Breast epithelium (tissue), 3 donors: ENCODE measurements at regions not wholly inside any gene's neighbourhood (a gene's known extent, or its start where the extent isn't known, plus 50 kb on each side); places are given as distances from the start of the nearest gene placed in this dataset.

Source experiments
- CTCF ChIP-seq, 3 donors: fragments of 450-650 bp; IDR thresholded peaks; one replicate each; pipeline ENCODE4 v1.5.1; 2016 to 2017; ENCODE audit warnings: antibody characterized with exemption in 3 of 3, mild to moderate bottlenecking in 3 of 3, moderate library complexity in 3 of 3
- POLR2A ChIP-seq: fragments of 450-650 bp; IDR thresholded peaks from one replicate; pipeline ENCODE4 v1.6.1; 2016; ENCODE audit warnings: antibody characterized with exemption, mild to moderate bottlenecking, moderate library complexity

DNA sequence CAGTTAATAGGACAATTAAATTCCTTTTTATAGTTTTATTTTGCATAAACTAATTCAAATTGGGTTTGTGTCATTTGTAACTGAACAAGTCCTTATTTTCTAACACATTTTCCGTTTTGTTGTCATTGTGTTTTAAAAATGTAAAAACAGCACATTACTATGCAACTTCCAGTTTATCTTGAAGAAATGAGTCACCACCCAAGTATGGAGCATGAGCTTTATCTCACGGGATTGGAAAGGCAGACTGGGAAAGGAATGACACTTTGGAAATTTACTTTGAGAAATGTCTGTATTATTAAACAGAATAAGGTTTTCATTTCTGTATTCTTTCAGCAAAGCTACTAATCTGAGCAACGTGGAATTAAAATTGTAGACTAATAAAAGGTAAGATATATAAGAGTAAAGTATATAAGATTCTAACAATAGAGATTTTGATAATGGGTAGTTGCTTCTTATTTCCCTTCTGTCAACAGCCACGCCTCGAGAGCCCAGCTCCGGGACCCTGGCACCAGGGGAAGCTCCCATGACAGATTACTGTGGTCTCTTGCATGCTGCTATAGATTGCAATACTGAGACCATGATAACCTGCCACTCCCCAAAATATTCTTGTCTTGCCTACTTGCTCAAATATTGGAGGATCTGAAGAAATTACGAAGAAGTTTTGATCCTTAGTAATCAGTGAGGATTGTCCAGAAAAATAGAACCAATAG is 433.1 kb downstream of the CHSY3 start:
- TF ChIP-seq CTCF (IDR thresholded peaks at IDR 0.05) (no peak), POLR2A (no peak)
